ENCODE measurements at regions not wholly inside any gene's neighbourhood (a gene's known extent, or its start where the extent isn't known, plus 50 kb on each side); places are given as distances from the start of the nearest gene placed in this dataset.

DNA sequence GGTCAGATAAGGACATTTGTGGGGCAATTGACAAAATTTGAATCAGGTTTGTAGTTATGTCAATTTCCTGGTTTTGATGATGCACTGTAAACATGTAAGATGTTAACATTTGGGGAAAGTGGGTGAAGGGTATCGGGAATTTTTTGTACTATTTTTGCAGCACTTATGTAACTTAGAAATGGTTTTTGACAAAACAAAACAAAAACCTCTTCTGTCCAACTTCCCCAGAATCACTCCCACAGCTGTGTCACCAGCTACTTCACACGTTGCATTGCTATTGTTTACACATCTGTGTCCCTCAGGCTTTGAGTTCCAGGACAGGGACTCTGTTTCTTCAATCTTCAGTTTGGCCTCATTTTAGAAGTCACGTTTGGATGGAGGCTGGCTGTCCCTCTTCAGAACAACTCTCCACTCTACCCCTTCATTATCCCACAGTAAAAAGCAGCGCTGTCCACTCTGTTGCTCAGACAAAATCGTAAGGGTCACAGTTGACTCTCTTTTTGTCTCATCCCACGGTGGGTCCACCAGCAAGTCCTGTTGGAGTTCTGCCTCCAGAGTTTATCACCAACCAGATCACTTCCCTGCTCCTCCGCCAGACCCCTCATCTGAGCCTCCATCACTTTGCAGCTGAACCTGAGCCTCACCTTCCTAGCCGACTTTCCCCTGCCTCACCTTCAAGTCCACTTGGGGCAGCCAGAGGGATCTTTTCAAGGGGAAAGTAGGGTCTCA, 63.2 kb downstream of the NENF start:
- TF ChIP-seq, protein P1, sequence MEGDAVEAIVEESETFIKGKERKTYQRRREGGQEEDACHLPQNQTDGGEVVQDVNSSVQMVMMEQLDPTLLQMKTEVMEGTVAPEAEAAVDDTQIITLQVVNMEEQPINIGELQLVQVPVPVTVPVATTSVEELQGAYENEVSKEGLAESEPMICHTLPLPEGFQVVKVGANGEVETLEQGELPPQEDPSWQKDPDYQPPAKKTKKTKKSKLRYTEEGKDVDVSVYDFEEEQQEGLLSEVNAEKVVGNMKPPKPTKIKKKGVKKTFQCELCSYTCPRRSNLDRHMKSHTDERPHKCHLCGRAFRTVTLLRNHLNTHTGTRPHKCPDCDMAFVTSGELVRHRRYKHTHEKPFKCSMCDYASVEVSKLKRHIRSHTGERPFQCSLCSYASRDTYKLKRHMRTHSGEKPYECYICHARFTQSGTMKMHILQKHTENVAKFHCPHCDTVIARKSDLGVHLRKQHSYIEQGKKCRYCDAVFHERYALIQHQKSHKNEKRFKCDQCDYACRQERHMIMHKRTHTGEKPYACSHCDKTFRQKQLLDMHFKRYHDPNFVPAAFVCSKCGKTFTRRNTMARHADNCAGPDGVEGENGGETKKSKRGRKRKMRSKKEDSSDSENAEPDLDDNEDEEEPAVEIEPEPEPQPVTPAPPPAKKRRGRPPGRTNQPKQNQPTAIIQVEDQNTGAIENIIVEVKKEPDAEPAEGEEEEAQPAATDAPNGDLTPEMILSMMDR (IDR thresholded peaks at IDR 0.05; ENCODE audit: insufficient read depth, low read depth, low read length, missing control alignments) = no peak
- no peak overlapping the region for H3K4me3 ChIP-seq (ENCODE audit: low read length)
- no peak for DNase-seq (ENCODE audit: low read depth)

GRCh38 chr1:212496682-212497081, 64.0 kb downstream of the NENF start:
- no peak for DNase-seq (ENCODE audit: low read depth)
- TF ChIP-seq, protein P1 (IDR thresholded peaks at IDR 0.05; ENCODE audit: insufficient read depth, low read depth, low read length, missing control alignments) = no peak

DNA sequence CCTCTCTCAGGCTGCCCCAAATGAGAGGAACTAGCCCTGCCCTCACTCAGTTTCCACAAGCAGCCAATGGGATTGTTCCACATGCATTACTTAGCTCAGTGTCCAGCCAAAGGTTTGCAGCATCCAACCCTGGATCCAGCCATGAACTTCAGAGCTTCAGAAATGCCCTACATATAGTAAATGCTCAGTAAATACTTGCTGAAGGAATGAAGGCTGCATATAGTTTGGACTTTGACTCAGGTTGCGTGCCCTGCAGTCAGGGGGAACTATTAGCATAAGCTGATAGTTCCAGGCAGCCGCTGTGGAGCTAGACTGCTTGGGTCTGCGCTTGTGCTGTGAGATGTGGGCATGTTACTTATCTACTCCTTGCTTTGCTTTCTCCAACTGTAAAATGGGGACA, 64.8 kb downstream of the NENF start:
- DNase-seq (ENCODE audit: low read depth) = no peak
- TF ChIP-seq, protein P1 (IDR thresholded peaks at IDR 0.05; ENCODE audit: insufficient read depth, low read depth, low read length, missing control alignments) = no peak
- no peak overlapping the region for H3K4me3 ChIP-seq (ENCODE audit: low read length)

More at GRCh38 chr1:212496682-212497081, 64.0 kb downstream of the NENF start:
- no peak overlapping the region for H3K4me3 ChIP-seq (ENCODE audit: low read length)

GRCh38 chr1:212498283-212499040, 65.7 kb downstream of the NENF start:
- peak; percentile 96 for DNase-seq (ENCODE audit: low read depth)
- TF ChIP-seq, protein P1 (IDR thresholded peaks at IDR 0.05; ENCODE audit: insufficient read depth, low read depth, low read length, missing control alignments) = no peak
- no peak overlapping the region for H3K4me3 ChIP-seq (ENCODE audit: low read length)

- TF ChIP-seq, protein P1 (IDR thresholded peaks at IDR 0.05; ENCODE audit: insufficient read depth, low read depth, low read length, missing control alignments) = no peak
- no peak for DNase-seq (ENCODE audit: low read depth)
- H3K4me3 ChIP-seq (ENCODE audit: low read length) = no peak overlapping the region
Measured at GRCh38 chr1:212500351-212500750, 67.6 kb downstream of the NENF start.

- DNase-seq (ENCODE audit: low read depth) = peak; percentile 88
- no peak overlapping the region for H3K4me3 ChIP-seq (ENCODE audit: low read length)
- TF ChIP-seq, protein P1 (IDR thresholded peaks at IDR 0.05; ENCODE audit: insufficient read depth, low read depth, low read length, missing control alignments) = no peak
Measured at GRCh38 chr1:212500983-212501382, 68.3 kb downstream of the NENF start.
